Left ventricle myocardium inferior (tissue), 1 donor: ENCODE measurements at regions not wholly inside any gene's neighbourhood (a gene's known extent, or its start where the extent isn't known, plus 50 kb on each side); places are given as distances from the start of the nearest gene placed in this dataset.

Experiments used
- DNase-seq: peaks from one replicate; pipeline ENCODE4 v3.0.0-alpha.2; 2020
- H3K27ac ChIP-seq: fragments of 200-600 bp; replicated peaks from 2 replicates; pipeline ENCODE4 v1.8.0; 2021
- H3K27me3 ChIP-seq: fragments of 200-600 bp; 2 replicates; pipeline ENCODE4 v1.8.0; 2021; ENCODE audit warnings: low read depth
- H3K36me3 ChIP-seq: fragments of 200-600 bp; 2 replicates; pipeline ENCODE4 v1.8.0; 2021
- H3K4me1 ChIP-seq: fragments of 200-600 bp; 2 replicates; pipeline ENCODE4 v1.8.0; 2021
- H3K4me3 ChIP-seq: fragments of 200-600 bp; 2 replicates; pipeline ENCODE4 v1.8.0; 2021; ENCODE audit warnings: mild to moderate bottlenecking, moderate library complexity
- H3K9me3 ChIP-seq: fragments of 200-600 bp; replicated peaks from 2 replicates; pipeline ENCODE4 v1.8.0; 2021
- CTCF ChIP-seq: fragments of 200-600 bp; IDR thresholded peaks from 2 replicates; pipeline ENCODE4 v1.8.0; 2021; ENCODE audit warnings: antibody characterized with exemption, mild to moderate bottlenecking, borderline replicate concordance
- intact Hi-C: fragments of 100-400 bp; cut with micrococcal nuclease; formaldehyde crosslinking; loops from one replicate; pipeline ENCODE4 v1.11.0; 2022
- donor health status: DM: no; HTN: yes; CAD: no; lungs with severe emphysema.

- no peak for DNase-seq
- intact Hi-C loops = no loop called here
- Histone ChIP-seq H3K4me3 (no peak overlapping the region), H3K36me3 (no peaks in the 10 kb centered on the region), H3K4me1 (no peaks in the 10 kb centered on the region), H3K9me3 (peaks cover 6% of the 10 kb centered on the region), H3K27me3 (no peaks in the 10 kb centered on the region), H3K27ac (no peak overlapping the region)
- no peak for TF ChIP-seq CTCF
Measured at GRCh38 chr4:163969291-163969690, 474.8 kb downstream of the TMA16 start.

- Histone ChIP-seq H3K4me3 (no peak overlapping the region), H3K4me1 (no peaks in the 10 kb centered on the region), H3K9me3 (peaks cover 6% of the 10 kb centered on the region), H3K27ac (no peak overlapping the region), H3K27me3 (no peaks in the 10 kb centered on the region), H3K36me3 (no peaks in the 10 kb centered on the region)
- no peak for DNase-seq
- no peak for TF ChIP-seq CTCF
- intact Hi-C loops = no loop called here
Measured at GRCh38 chr4:163976588-163976987, 482.1 kb downstream of the TMA16 start.

DNA sequence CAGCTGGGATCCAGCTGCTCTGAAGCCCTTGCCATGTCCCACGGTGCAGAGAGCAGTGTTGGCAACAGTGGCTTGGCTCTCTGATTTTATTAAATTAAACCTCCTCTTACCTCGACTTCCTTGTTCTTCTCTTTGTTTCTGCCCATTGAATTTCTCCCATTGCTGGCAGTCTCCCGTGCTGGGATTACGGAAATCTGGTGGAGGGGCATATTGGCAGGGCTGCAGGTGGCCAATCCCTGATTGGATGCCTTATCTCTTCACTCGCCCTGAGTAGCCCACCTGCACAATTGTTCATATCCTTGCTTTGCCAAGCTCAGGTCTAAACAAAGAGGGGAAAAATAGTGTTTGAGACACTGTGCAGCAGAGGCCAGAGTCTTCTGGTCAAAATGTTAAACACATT lies 493.9 kb downstream of the TMA16 start:
- Histone ChIP-seq H3K4me1 (no peaks in the 10 kb centered on the region), H3K36me3 (no peaks in the 10 kb centered on the region), H3K27me3 (no peaks in the 10 kb centered on the region), H3K27ac (no peak overlapping the region), H3K4me3 (no peak overlapping the region), H3K9me3 (no peaks in the 10 kb centered on the region)
- DNase-seq = no peak
- intact Hi-C loops = no loop called here
- no peak for TF ChIP-seq CTCF

GRCh38 chr4:163988865-163989264 lies 494.4 kb downstream of the TMA16 start:
- Histone ChIP-seq H3K4me1 (no peaks in the 10 kb centered on the region), H3K36me3 (no peaks in the 10 kb centered on the region), H3K9me3 (no peaks in the 10 kb centered on the region), H3K4me3 (no peak overlapping the region), H3K27ac (no peak overlapping the region), H3K27me3 (no peaks in the 10 kb centered on the region)
- no peak for TF ChIP-seq CTCF
- intact Hi-C loops = no loop called here
- no peak for DNase-seq

DNA sequence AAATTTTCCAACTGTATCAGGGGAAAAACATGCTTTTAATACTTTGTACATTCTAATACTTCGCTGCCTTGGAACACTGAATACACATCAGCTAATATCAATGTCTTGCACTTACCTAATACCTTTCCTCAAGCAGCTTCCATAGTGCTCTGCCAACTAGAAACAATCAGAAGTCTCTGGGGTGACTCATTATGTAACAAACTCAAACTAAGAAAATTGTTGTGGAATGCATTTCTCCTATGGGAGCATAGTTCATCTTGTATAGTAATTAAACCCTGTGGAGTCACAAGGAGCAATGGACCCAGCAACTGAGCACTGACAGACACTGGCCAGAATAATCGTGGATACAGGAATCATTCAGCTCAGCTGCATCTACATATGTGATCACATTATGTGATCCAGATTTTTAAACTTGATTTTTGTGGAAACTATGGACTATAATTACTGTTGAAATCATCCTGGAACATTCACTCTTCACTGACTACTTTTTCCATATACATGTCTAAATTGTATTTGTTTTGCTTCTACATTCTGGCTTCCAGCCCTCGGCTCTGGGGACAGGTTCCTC lies 496.9 kb downstream of the TMA16 start:
- H3K4me3 ChIP-seq = no peak overlapping the region
- H3K27ac ChIP-seq = no peak overlapping the region
- H3K4me1 ChIP-seq = no peaks in the 10 kb centered on the region
- no peaks in the 10 kb centered on the region for H3K9me3 ChIP-seq
- no peak for DNase-seq
- no peak for TF ChIP-seq CTCF
- H3K36me3 ChIP-seq = no peaks in the 10 kb centered on the region
- no peaks in the 10 kb centered on the region for H3K27me3 ChIP-seq
- intact Hi-C loops = no loop called here

GRCh38 chr4:164009435-164009834 lies 514.9 kb downstream of the TMA16 start:
- TF ChIP-seq CTCF = no peak
- Histone ChIP-seq H3K4me1 (no peaks in the 10 kb centered on the region), H3K9me3 (peaks cover 40% of the 10 kb centered on the region), H3K27ac (no peak overlapping the region), H3K27me3 (no peaks in the 10 kb centered on the region), H3K36me3 (no peaks in the 10 kb centered on the region), H3K4me3 (no peak overlapping the region)
- no peak for DNase-seq
- intact Hi-C loops = no loop called here
